22Rv1 (cell line): ENCODE measurements at regions not wholly inside any gene's neighbourhood (a gene's known extent, or its start where the extent isn't known, plus 50 kb on each side); places are given as distances from the start of the nearest gene placed in this dataset.

Experiments used
- ZFX ChIP-seq: fragments of 450-650 bp; IDR thresholded peaks from 2 replicates; pipeline ENCODE4 v1.6.1; 2017; ENCODE audit warnings: antibody characterized with exemption, borderline replicate concordance
- TF ChIP-seq, protein P1 (sequence below): fragments of 450-650 bp; IDR thresholded peaks from 2 replicates; pipeline ENCODE4 v1.5.1; 2017; ENCODE audit warnings: mild to moderate bottlenecking

GRCh38 chr11:122538060-122538459 is 117.5 kb upstream of the UBASH3B start:
- TF ChIP-seq, protein P1, sequence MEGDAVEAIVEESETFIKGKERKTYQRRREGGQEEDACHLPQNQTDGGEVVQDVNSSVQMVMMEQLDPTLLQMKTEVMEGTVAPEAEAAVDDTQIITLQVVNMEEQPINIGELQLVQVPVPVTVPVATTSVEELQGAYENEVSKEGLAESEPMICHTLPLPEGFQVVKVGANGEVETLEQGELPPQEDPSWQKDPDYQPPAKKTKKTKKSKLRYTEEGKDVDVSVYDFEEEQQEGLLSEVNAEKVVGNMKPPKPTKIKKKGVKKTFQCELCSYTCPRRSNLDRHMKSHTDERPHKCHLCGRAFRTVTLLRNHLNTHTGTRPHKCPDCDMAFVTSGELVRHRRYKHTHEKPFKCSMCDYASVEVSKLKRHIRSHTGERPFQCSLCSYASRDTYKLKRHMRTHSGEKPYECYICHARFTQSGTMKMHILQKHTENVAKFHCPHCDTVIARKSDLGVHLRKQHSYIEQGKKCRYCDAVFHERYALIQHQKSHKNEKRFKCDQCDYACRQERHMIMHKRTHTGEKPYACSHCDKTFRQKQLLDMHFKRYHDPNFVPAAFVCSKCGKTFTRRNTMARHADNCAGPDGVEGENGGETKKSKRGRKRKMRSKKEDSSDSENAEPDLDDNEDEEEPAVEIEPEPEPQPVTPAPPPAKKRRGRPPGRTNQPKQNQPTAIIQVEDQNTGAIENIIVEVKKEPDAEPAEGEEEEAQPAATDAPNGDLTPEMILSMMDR, result no peak
- TF ChIP-seq ZFX, result no peak
